ENCODE measurements at regions not wholly inside any gene's neighbourhood (a gene's known extent, or its start where the extent isn't known, plus 50 kb on each side); places are given as distances from the start of the nearest gene placed in this dataset.

GRCh38 chr4:123510659-123511058 is 114.1 kb downstream of the SPRY1 start:
- TF ChIP-seq USF1 (IDR thresholded peaks at IDR 0.05; ENCODE audit: borderline replicate concordance, low read depth) (no peak), RFX5 (IDR thresholded peaks at IDR 0.05; ENCODE audit: low read length) (no peak), CTCF (IDR thresholded peaks at IDR 0.05) (no peak), POLR2AphosphoS5 (IDR thresholded peaks at IDR 0.05; ENCODE audit: low read depth, low read length) (no peak), CHD2 (IDR thresholded peaks at IDR 0.05; ENCODE audit: low read length, partially characterized antibody) (no peak), FOSL2 (IDR thresholded peaks at IDR 0.05; ENCODE audit: borderline replicate concordance, low read depth) (no peak), EZH2phosphoT487 (IDR thresholded peaks at IDR 0.05; ENCODE audit: borderline replicate concordance, low read depth) (no peak), YY1 (IDR thresholded peaks at IDR 0.05; ENCODE audit: low read depth) (no peak), TAF1 (IDR thresholded peaks at IDR 0.05; ENCODE audit: borderline replicate concordance, low read depth, low read length) (no peak), GATA2 (CRISPR knock-in tag; IDR thresholded peaks at IDR 0.05) (no peak), FOXM1 (IDR thresholded peaks at IDR 0.05; ENCODE audit: low read depth) (no peak), GABPA (IDR thresholded peaks at IDR 0.05; ENCODE audit: low read depth) (no peak), JUND (IDR thresholded peaks at IDR 0.05) (no peak)

Measured in SK-N-SH (cell line).